ENCODE measurements at regions not wholly inside any gene's neighbourhood (a gene's known extent, or its start where the extent isn't known, plus 50 kb on each side); places are given as distances from the start of the nearest gene placed in this dataset.

DNA sequence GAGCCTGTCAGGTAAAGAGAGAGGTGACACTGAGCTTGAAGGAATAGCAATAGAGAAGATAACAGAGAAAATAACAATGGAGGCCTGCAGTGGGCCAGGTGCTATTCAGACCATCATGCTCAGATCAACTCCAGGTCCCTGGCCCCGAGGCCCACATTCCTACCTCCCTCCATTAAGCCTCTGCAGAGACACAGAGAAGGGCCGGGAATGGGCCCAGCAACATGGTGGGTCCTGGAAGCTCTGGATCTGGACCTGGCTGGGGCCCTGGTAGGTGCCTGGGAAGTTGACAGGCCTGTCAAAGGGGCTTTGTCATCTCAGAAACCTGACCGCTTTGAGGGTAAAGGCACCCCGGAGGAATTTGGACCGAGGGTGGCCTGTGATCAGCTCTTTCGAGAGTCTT, 159.7 kb upstream of the GLI2 start:
- no peaks in the 10 kb centered on the region for H3K4me1 Mint-ChIP-seq (ENCODE audit: low read depth)
- no peaks in the 10 kb centered on the region for H3K36me3 Mint-ChIP-seq (ENCODE audit: low read depth)
- no peak for DNase-seq (ENCODE audit: low spot score)
- no peak overlapping the region for H3K4me3 Mint-ChIP-seq (ENCODE audit: low read depth)
- no peaks in the 10 kb centered on the region for H3K9me3 Mint-ChIP-seq
- H3K27me3 Mint-ChIP-seq (ENCODE audit: low read depth), result peaks cover 18% of the 10 kb centered on the region
- intact Hi-C loops (cut with micrococcal nuclease), result no loop called here
- no peak overlapping the region for H3K27ac Mint-ChIP-seq

DNA sequence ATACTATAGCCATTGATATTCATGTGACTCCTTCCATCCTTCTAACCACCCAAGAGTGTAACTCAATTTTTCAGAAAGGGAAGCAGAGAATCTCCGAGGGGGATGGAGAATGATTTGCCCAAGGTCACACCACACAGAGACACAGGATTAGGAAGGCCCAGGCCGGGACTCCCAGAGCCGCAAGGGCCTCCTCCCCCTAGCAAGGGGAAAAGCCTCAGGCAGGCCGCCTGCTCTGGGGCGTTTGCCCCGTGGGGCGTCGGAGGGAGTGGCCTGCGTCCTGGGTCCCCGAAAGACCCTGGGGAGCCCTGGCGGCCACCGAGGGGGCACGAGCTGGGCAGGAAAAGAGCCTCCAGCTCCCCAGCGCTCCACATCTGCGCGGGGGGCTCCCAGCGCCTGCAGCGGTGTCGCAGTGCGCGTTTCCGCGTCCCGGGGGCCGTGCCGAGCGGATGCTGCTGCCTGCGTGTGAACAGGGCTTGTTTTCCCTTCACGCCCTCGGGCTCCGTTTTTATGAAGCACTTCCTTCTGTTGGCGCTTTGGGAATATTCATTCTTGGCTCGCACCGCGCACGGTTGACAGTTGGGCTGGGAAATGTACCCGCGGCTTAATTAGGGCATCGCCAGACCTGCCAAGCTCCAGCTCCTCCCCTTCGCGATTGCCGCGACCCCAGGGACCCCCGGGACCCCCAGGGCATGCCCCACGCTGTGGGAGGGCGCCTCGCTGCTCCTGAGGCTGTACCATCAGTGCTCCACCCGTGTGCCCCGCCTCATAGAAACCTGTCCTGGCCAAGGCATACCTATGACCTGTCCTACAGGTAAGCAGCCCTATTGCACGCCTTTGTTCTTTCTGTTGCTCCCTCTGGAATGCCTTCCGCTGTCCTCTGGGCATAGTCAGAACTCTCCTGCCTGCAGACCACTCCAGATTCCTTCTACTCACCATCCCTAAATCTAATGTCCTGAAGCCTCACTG, 158.9 kb upstream of the GLI2 start:
- Mint-ChIP-seq H3K9me3 (no peaks in the 10 kb centered on the region), H3K4me3 (ENCODE audit: low read depth) (no peak overlapping the region), H3K27me3 (ENCODE audit: low read depth) (peaks cover 18% of the 10 kb centered on the region), H3K4me1 (ENCODE audit: low read depth) (no peaks in the 10 kb centered on the region), H3K36me3 (ENCODE audit: low read depth) (no peaks in the 10 kb centered on the region), H3K27ac (no peak overlapping the region)
- intact Hi-C loops (cut with micrococcal nuclease), result no loop called here
- no peak for DNase-seq (ENCODE audit: low spot score)

DNA sequence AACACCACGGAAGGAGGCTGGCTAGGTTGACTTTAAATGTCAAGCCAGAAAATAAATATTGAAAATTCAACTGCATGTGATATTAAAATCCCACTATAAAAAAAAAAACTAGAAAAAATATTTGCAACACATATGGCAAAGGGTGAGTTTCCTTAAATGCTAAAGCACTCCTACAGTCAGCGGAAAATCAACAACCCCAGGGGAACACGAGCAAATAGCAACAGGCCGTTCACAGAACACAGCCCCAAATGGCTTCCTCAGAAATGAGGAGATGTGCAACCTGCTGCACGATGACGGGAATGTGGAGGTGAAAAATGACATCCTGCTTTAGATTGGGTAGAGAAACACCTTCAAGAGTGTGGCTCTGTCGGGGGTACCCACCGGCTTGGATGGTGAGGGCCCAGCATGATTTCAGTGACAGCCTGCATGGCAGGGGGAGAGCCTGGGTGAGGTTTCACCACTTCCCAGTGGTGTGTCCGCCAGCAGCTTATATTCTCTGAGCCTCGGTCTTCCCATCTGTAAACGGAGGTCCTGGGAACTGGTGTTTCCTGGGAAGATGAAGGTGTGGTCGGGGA, 157.9 kb upstream of the GLI2 start:
- H3K36me3 Mint-ChIP-seq (ENCODE audit: low read depth), result no peaks in the 10 kb centered on the region
- H3K27ac Mint-ChIP-seq, result no peak overlapping the region
- H3K27me3 Mint-ChIP-seq (ENCODE audit: low read depth), result peaks cover 18% of the 10 kb centered on the region
- H3K4me1 Mint-ChIP-seq (ENCODE audit: low read depth), result no peaks in the 10 kb centered on the region
- intact Hi-C loops (cut with micrococcal nuclease), result no loop called here
- no peak overlapping the region for H3K4me3 Mint-ChIP-seq (ENCODE audit: low read depth)
- DNase-seq (ENCODE audit: low spot score), result no peak
- no peaks in the 10 kb centered on the region for H3K9me3 Mint-ChIP-seq

DNA sequence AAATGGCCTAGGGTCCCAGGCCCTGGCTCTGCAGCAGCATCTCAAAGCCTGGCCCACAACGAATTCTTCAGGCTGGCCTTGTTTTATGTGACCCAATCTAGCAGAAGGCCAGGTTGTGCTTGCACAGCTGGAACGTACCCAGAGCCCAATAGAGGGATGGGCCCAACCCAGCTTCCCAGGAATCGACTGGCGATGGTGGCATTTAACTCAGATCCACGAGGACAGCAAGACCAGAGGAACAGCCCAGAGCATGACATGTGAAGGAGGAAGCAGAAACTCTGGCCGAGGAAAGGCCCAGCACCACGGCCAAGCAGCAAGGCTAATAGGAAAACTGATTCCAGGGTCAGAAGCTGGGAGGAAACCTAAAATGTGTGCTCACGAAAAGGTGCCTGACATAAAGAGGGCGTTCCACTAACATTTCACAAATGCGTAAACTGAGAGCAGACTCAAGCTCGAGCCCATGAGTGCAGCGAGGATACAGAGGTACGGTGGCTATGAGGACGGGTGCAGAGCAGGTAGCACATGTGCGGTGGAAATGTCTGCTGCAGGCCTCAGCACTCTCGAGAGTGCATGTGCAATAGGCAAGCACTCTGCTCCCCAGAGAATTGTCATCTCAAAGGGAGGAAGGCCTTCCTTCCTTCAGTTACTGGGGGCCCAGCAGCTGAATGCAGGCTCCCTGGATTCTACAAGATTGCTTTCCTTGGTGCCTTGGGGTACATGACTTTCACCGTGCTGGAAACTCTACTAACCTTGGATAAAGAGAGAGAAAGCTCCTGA, 156.9 kb upstream of the GLI2 start:
- Mint-ChIP-seq H3K4me3 (ENCODE audit: low read depth) (no peak overlapping the region), H3K27me3 (ENCODE audit: low read depth) (peaks cover 18% of the 10 kb centered on the region), H3K4me1 (ENCODE audit: low read depth) (no peaks in the 10 kb centered on the region), H3K27ac (no peak overlapping the region), H3K9me3 (no peaks in the 10 kb centered on the region), H3K36me3 (ENCODE audit: low read depth) (no peaks in the 10 kb centered on the region)
- no peak for DNase-seq (ENCODE audit: low spot score)
- intact Hi-C loops (cut with micrococcal nuclease), result no loop called here

DNA sequence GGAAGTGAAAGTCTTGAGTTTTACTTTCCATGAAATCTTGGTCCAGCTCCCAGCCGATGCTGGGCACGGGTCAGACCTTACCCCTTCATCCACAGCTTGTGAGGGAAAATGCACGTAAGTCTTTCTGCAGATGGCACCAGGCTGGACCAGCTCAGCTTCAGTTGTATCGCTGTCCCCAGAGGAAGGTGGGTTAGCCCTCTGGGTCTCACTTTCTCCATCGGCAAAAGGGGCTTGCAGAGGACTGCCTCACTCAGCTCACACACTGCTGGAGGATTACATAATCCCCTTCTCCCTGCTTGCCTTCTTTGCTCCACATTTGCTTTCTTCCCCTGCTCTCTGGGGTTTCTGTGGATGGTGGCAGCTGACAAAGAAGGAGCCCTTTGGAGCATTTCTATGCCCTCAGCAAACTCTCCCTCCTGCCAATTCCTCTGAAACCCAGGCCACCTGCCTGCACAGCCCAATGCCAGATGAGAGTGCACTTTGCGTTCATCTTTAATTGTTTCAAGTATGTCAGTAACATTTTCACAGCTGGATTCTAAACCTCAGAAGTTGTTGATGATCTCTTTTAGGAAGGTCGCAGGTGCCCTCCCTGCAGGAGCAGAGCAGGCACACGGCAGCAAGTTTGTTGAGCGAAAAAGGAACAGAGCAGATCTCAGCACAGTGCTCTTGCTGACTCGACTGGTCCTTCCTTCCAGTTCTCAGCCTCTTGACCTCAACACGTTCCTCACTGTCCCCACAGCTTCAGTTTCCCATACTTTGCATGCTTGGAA, 155.6 kb upstream of the GLI2 start:
- Mint-ChIP-seq H3K4me1 (ENCODE audit: low read depth) (no peaks in the 10 kb centered on the region), H3K4me3 (ENCODE audit: low read depth) (no peak overlapping the region), H3K27me3 (ENCODE audit: low read depth) (peaks cover 19% of the 10 kb centered on the region), H3K9me3 (no peaks in the 10 kb centered on the region), H3K27ac (no peak overlapping the region), H3K36me3 (ENCODE audit: low read depth) (no peaks in the 10 kb centered on the region)
- no peak for DNase-seq (ENCODE audit: low spot score)
- intact Hi-C loops (cut with micrococcal nuclease), result no loop called here

DNA sequence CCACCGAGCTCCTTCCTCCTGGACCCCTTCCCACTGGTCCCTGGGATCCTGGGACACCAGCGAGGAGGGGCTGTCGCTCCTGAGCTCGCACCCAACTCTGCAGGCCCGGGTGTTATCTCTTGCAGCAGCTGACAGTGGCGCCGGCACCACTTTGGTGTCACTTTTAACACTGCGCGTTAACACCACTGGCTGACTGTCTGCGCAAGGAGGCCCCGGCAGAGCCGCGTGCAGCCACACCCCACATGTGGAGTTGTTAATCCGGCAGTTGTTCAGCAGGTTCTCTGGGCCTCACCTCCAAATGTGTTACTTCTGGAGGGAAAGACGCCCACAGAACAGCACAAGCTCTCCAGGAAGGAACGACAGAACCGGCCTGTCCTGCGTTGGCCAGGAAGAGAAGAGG, 155.0 kb upstream of the GLI2 start:
- Mint-ChIP-seq H3K4me1 (ENCODE audit: low read depth) (no peaks in the 10 kb centered on the region), H3K27me3 (ENCODE audit: low read depth) (peaks cover 23% of the 10 kb centered on the region), H3K4me3 (ENCODE audit: low read depth) (no peak overlapping the region), H3K27ac (no peak overlapping the region), H3K36me3 (ENCODE audit: low read depth) (no peaks in the 10 kb centered on the region), H3K9me3 (no peaks in the 10 kb centered on the region)
- intact Hi-C loops (cut with micrococcal nuclease), result no loop called here
- no peak for DNase-seq (ENCODE audit: low spot score)

DNA sequence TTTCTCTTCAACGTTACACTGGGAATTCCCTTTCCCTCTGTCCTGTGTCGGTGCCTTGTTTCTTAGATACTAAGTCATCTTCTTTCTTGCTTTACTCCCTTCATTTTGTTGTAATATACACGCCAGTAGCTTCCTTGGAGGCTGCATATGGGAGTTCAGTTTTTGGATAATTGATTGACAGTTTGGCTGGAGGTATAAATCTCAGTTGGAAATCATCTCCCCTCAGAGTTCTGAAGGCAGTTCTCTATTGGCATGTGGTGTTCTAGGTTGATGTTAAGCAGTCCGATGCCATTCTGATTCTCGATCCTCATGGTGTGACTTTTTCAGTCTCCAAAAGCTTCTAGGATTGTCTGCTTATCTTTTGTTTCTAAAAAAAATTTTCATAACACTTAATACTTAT, 152.5 kb upstream of the GLI2 start:
- DNase-seq (ENCODE audit: low spot score), result no peak

DNA sequence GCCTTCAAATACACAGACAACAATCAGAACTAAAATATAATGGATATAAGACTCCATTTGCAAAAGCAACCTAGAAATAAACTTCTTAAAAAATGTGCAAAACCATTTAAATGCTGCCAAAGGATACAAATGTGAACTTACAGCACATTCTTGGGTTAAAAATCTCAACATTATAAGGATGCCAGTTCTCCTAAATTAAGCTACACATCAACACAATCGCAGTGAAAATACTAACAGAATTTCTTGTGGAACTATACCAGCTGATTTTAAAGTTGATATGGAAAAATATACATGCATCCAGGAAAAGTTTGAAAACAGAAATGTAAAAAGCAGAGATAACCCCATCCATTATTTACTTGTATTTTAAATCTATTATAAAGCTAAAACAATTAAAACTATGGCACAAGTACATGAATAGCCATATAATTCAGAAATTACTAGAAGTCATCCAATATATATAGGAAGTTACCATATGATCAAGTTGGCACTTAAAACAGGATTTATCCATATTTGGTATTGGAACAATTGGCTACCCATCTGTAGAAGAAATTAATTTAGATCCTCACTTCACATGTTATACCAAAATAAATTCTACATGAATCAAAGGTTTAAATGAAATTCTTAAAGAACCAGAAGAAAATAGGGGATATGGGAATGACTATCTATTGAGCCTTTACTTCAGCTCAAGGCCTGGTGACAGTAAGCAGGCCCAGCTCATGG, 151.7 kb upstream of the GLI2 start:
- H3K27me3 Mint-ChIP-seq (ENCODE audit: low read depth), result peaks cover 32% of the 10 kb centered on the region
- H3K4me3 Mint-ChIP-seq (ENCODE audit: low read depth), result no peak overlapping the region
- intact Hi-C loops (cut with micrococcal nuclease), result no loop called here
- H3K9me3 Mint-ChIP-seq, result no peaks in the 10 kb centered on the region
- H3K4me1 Mint-ChIP-seq (ENCODE audit: low read depth), result no peaks in the 10 kb centered on the region
- no peaks in the 10 kb centered on the region for H3K36me3 Mint-ChIP-seq (ENCODE audit: low read depth)
- H3K27ac Mint-ChIP-seq, result no peak overlapping the region
- no peak for DNase-seq (ENCODE audit: low spot score)

More for the DNA sequence above, 152.5 kb upstream of the GLI2 start:
- Mint-ChIP-seq H3K9me3 (no peaks in the 10 kb centered on the region), H3K4me3 (ENCODE audit: low read depth) (no peak overlapping the region), H3K36me3 (ENCODE audit: low read depth) (no peaks in the 10 kb centered on the region), H3K27ac (no peak overlapping the region), H3K27me3 (ENCODE audit: low read depth) (peaks cover 26% of the 10 kb centered on the region), H3K4me1 (ENCODE audit: low read depth) (no peaks in the 10 kb centered on the region)
- intact Hi-C loops (cut with micrococcal nuclease), result no loop called here

DNA sequence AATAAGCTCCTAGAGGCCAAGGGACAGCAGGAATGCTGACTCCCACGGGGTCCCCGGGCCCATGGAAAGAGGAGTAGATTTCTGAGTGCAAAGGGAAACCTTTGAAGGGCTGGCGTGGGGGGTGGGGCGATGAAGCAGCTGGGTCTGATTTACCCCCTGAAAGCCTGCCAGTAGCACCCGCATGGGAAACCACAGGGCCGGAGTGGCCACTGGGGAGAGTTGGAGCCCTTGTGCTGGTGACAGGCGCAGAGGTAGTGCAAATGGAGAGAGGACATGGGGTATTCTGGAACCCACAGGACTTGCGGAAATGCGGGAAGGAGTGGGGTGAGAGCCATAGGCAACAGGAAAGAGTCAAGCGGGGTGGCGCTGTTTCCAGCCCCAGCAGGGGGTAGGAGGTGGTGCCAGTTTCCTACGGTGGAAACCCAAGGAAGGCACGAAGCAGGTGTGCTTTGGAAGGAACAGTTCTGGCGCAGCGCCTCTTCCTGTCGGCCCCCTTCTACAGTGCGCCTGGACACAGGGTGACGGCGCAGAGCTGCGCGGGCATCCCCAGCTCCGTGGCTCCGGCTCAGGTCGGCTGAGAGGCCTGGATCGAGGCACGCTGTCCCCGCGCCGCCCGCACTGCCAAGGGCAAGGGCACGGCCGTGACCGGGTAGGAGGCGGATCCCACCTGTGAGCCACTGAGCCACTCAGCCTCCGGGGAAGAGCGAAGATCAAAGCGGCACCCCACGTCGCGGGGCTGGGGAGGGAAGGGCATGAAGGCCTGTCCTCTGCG, 149.0 kb upstream of the GLI2 start:
- peaks cover 40% of the 10 kb centered on the region for H3K27me3 Mint-ChIP-seq (ENCODE audit: low read depth)
- H3K9me3 Mint-ChIP-seq, result no peaks in the 10 kb centered on the region
- DNase-seq (ENCODE audit: low spot score), result no peak
- intact Hi-C loops (cut with micrococcal nuclease), result no loop called here
- H3K36me3 Mint-ChIP-seq (ENCODE audit: low read depth), result no peaks in the 10 kb centered on the region
- H3K4me3 Mint-ChIP-seq (ENCODE audit: low read depth), result no peak overlapping the region
- no peak overlapping the region for H3K27ac Mint-ChIP-seq
- H3K4me1 Mint-ChIP-seq (ENCODE audit: low read depth), result no peaks in the 10 kb centered on the region

DNA sequence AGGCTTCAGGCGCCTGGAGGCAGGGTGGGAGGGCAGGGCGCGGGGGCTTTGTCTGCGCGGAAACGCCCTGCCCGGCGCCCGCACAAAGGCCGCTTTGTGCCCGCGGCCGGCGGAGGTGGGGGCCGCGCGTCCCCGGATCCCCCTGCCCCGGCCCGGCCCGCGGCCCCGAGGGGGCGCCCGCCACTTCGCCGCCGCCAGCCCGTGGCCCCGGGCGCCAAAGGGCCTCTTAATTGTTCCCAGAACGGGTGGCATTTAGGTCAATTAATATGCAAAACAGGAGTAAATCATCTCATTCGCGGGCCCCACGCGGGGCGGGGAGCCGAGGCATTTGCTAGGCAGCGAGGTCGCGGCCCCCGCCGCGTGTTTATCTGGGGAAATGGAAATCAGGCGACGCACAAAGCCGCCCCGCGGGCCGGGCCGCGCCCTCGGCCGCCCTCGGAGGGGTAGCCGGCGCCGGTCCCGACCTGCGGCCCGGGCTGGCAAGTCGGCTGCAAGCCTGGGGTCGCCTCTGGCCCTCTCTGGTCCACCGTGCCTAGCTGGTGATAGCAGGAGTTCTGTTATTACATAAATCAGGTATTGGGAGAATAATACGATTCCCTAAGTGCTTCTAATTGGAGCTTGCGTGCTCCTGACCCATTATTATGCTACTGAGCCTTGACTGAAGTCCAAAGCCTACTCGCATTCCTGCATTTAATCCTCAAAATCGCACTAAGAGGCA, 148.2 kb upstream of the GLI2 start:
- DNase-seq (ENCODE audit: low spot score), result no peak
- peaks cover 40% of the 10 kb centered on the region for H3K27me3 Mint-ChIP-seq (ENCODE audit: low read depth)
- no peaks in the 10 kb centered on the region for H3K4me1 Mint-ChIP-seq (ENCODE audit: low read depth)
- intact Hi-C loops (cut with micrococcal nuclease), result no loop called here
- no peak overlapping the region for H3K27ac Mint-ChIP-seq
- H3K4me3 Mint-ChIP-seq (ENCODE audit: low read depth), result no peak overlapping the region
- H3K9me3 Mint-ChIP-seq, result no peaks in the 10 kb centered on the region
- H3K36me3 Mint-ChIP-seq (ENCODE audit: low read depth), result no peaks in the 10 kb centered on the region

DNA sequence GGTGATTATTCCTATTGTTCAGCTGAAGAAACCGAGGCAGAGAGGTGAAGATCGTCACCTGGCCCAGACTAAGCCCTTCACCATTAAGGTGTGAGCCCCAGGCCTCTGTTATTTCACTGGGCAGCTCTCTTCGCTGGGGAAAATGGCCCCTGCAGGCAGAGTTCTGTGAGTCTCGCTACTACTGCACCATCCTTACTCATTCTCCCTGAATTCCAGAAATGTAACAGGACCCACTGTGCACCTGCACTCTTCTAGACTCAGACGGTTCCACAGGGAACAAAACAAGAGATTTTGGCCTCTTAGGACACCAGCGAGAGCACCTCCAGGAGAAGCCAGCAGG, 147.7 kb upstream of the GLI2 start:
- Mint-ChIP-seq H3K36me3 (ENCODE audit: low read depth) (no peaks in the 10 kb centered on the region), H3K27me3 (ENCODE audit: low read depth) (peaks cover 40% of the 10 kb centered on the region), H3K27ac (no peak overlapping the region), H3K4me3 (ENCODE audit: low read depth) (no peak overlapping the region), H3K4me1 (ENCODE audit: low read depth) (no peaks in the 10 kb centered on the region), H3K9me3 (no peaks in the 10 kb centered on the region)
- intact Hi-C loops (cut with micrococcal nuclease), result no loop called here
- no peak for DNase-seq (ENCODE audit: low spot score)

Data from activated T-helper 2 cell treated with anti-CD3 and anti-CD28 coated beads, Interferon-gamma antibody, Interleukin-2, Interleukin-4, amounts not matched to agents 10 μg/mL and 5 μg/mL and 100 μg/mL, durations not matched to agents 14 hours and 24 hours and 36 hours (primary cell).